ENCODE measurements at regions not wholly inside any gene's neighbourhood (a gene's known extent, or its start where the extent isn't known, plus 50 kb on each side); places are given as distances from the start of the nearest gene placed in this dataset.

- H3K4me1 Mint-ChIP-seq = peaks cover 4% of the 10 kb centered on the region
- H3K4me3 Mint-ChIP-seq = no peak overlapping the region
Measured at GRCh38 chr7:21089653-21090052, 303.0 kb upstream of the SP8 start.

More at GRCh38 chr7:21089653-21090052, 303.0 kb upstream of the SP8 start:
- H3K27ac Mint-ChIP-seq = no peak overlapping the region
- TF ChIP-seq, protein P1, sequence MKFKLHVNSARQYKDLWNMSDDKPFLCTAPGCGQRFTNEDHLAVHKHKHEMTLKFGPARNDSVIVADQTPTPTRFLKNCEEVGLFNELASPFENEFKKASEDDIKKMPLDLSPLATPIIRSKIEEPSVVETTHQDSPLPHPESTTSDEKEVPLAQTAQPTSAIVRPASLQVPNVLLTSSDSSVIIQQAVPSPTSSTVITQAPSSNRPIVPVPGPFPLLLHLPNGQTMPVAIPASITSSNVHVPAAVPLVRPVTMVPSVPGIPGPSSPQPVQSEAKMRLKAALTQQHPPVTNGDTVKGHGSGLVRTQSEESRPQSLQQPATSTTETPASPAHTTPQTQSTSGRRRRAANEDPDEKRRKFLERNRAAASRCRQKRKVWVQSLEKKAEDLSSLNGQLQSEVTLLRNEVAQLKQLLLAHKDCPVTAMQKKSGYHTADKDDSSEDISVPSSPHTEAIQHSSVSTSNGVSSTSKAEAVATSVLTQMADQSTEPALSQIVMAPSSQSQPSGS (CRISPR knock-in tag; IDR thresholded peaks at IDR 0.05; ENCODE audit: borderline replicate concordance, low read depth) = no peak
- TF ChIP-seq OVOL2 (CRISPR knock-in tag; IDR thresholded peaks at IDR 0.05; ENCODE audit: borderline replicate concordance) (no peak), RORB (CRISPR knock-in tag; IDR thresholded peaks at IDR 0.05) (no peak), AR (CRISPR knock-in tag; IDR thresholded peaks at IDR 0.05) (no peak), CTCF (IDR thresholded peaks at IDR 0.05) (no peak), CBFB (CRISPR knock-in tag; IDR thresholded peaks at IDR 0.05; ENCODE audit: low read depth) (no peak), ZNF219 (CRISPR knock-in tag; IDR thresholded peaks at IDR 0.05; ENCODE audit: borderline replicate concordance) (no peak)
- TF ChIP-seq, protein P2, sequence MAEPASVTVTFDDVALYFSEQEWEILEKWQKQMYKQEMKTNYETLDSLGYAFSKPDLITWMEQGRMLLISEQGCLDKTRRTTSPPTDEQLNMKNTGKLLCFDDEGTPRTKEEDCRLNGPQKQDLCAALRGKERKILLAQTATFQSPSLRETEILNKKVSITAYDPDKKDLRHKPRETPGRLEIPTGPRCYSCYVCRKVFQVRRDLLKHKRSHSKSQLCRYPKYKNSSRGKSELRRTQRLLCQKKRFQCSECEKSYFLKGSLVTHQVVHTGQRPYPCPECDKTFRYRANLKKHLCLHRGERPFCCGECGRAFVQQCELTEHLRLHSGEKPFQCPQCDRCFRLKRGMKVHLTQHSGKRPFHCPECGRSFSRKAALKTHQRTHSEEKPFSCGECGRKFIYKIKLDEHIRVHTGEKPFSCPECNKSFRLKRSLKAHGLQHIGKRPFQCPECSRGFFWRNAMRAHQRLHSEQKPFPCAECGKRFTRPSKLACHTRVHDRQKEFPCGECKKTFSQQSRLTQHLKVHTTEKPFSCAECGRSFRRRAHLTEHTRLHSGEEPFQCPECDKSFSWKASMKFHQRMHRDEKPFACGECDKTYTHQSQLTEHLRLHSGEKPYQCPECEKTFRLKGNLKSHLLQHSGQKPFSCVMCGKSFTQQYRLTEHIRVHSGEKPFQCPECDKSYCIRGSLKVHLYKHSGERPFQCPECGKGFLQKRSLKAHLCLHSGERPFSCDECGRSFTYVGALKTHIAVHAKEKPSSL (CRISPR knock-in tag; conservative IDR thresholded peaks at IDR 0.05) = no peak
- TF ChIP-seq, protein P3, sequence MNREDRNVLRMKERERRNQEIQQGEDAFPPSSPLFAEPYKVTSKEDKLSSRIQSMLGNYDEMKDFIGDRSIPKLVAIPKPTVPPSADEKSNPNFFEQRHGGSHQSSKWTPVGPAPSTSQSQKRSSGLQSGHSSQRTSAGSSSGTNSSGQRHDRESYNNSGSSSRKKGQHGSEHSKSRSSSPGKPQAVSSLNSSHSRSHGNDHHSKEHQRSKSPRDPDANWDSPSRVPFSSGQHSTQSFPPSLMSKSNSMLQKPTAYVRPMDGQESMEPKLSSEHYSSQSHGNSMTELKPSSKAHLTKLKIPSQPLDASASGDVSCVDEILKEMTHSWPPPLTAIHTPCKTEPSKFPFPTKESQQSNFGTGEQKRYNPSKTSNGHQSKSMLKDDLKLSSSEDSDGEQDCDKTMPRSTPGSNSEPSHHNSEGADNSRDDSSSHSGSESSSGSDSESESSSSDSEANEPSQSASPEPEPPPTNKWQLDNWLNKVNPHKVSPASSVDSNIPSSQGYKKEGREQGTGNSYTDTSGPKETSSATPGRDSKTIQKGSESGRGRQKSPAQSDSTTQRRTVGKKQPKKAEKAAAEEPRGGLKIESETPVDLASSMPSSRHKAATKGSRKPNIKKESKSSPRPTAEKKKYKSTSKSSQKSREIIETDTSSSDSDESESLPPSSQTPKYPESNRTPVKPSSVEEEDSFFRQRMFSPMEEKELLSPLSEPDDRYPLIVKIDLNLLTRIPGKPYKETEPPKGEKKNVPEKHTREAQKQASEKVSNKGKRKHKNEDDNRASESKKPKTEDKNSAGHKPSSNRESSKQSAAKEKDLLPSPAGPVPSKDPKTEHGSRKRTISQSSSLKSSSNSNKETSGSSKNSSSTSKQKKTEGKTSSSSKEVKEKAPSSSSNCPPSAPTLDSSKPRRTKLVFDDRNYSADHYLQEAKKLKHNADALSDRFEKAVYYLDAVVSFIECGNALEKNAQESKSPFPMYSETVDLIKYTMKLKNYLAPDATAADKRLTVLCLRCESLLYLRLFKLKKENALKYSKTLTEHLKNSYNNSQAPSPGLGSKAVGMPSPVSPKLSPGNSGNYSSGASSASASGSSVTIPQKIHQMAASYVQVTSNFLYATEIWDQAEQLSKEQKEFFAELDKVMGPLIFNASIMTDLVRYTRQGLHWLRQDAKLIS (CRISPR knock-in tag; IDR thresholded peaks at IDR 0.05; ENCODE audit: borderline replicate concordance) = no peak
- no peak for ATAC-seq
- DNase-seq (ENCODE audit: low spot score) = no peak
- no peaks in the 10 kb centered on the region for H3K36me3 Mint-ChIP-seq
- no peaks in the 10 kb centered on the region; the same call in 1 of the 2 replicates for H3K27me3 Mint-ChIP-seq (ENCODE audit: low read depth)
- ChIA-PET POLR2A (no interaction called here), CTCF (no interaction called here)
- no peaks in the 10 kb centered on the region for H3K9me3 Mint-ChIP-seq
